ENCODE measurements at regions not wholly inside any gene's neighbourhood (a gene's known extent, or its start where the extent isn't known, plus 50 kb on each side); places are given as distances from the start of the nearest gene placed in this dataset.
A peak's percentile ranks its signal among the peaks of the same experiment; 100 is the strongest.
"Not testable (repeated sequence)": the region's sequence is repeated elsewhere in the genome, so short reads cannot be mapped to it uniquely, and the experiment has no call there.

GRCh38 chr5:88666761-88667495 lies 216.1 kb downstream of the MEF2C start:
- peak in 1 of 2 experiments; percentile 48 for DNase-seq

- DNase-seq, result peak in 1 of 2 experiments; percentile 52
These were observed 217.2 kb downstream of the MEF2C start for GRCh38 chr5:88665750-88666215.

- DNase-seq, result no peak
These were observed 218.3 kb downstream of the MEF2C start for GRCh38 chr5:88664645-88665044.

- DNase-seq, result peak in 1 of 2 experiments; percentile 8
These were observed 219.2 kb downstream of the MEF2C start for GRCh38 chr5:88663793-88664216.

GRCh38 chr5:88662846-88663245 lies 220.1 kb downstream of the MEF2C start:
- no peak for DNase-seq

- peak in 1 of 2 experiments; percentile 45 for DNase-seq
These were observed 221.2 kb downstream of the MEF2C start for GRCh38 chr5:88661806-88662207.

GRCh38 chr5:88660947-88661805 lies 221.8 kb downstream of the MEF2C start:
- peak; percentile 94 to 96 for DNase-seq

GRCh38 chr5:88660264-88660946 lies 222.6 kb downstream of the MEF2C start:
- peak; percentile 47 to 65 for DNase-seq

- peak; percentile 34 to 61 for DNase-seq
These were observed 223.3 kb downstream of the MEF2C start for GRCh38 chr5:88659529-88660263.

GRCh38 chr5:88658886-88659285 lies 224.1 kb downstream of the MEF2C start:
- DNase-seq, result no peak

GRCh38 chr5:88657906-88658775 lies 224.8 kb downstream of the MEF2C start:
- no peak for DNase-seq

- no peak for DNase-seq
These were observed 225.8 kb downstream of the MEF2C start for GRCh38 chr5:88657136-88657535.

- DNase-seq, result no peak
These were observed 226.6 kb downstream of the MEF2C start for GRCh38 chr5:88656221-88656950.

GRCh38 chr5:88653471-88653870 lies 229.5 kb downstream of the MEF2C start:
- DNase-seq, result no peak

GRCh38 chr5:88647901-88648300 lies 235.1 kb downstream of the MEF2C start:
- DNase-seq, result no peak

GRCh38 chr5:88646866-88647265 lies 236.1 kb downstream of the MEF2C start:
- no peak for DNase-seq

GRCh38 chr5:88644676-88645075 lies 238.3 kb downstream of the MEF2C start:
- DNase-seq, result no peak

- DNase-seq, result no peak
These were observed 239.7 kb downstream of the MEF2C start for GRCh38 chr5:88643315-88643714.

GRCh38 chr5:88634014-88634413 lies 249.0 kb downstream of the MEF2C start:
- DNase-seq, result no peak

- DNase-seq, result not testable (repeated sequence)
These were observed 260.1 kb downstream of the MEF2C start for GRCh38 chr5:88622890-88623289.

- not testable (repeated sequence) for DNase-seq
These were observed 267.2 kb downstream of the MEF2C start for GRCh38 chr5:88615767-88616166.

Data from NCI-H524 (cell line).